ENCODE measurements at regions not wholly inside any gene's neighbourhood (a gene's known extent, or its start where the extent isn't known, plus 50 kb on each side); places are given as distances from the start of the nearest gene placed in this dataset.

DNA sequence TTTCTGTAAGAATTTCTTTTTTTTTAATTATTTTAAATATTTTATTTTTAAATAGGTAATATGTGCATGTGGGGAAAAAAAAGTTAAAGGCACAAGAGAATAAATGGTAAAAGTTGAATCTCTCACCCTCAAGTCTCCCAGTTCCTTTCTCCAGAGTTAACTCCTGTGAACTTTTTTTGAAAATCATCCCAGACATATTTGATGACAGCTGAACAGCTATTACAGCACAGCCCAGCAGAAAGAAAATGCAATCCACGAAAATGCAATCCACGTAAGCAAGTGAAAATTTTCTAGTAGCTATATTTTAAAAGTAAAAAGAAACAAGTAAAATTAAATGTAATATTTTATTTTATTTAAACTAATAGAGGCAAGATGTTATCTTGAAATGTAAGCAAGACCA, 310.0 kb upstream of the RUNX1 start:
- no peak overlapping the region for H3K27ac Mint-ChIP-seq
- Histone ChIP-seq H3K9ac (ENCODE audit: insufficient read depth, low read length, poor library complexity, severe bottlenecking) (no peak overlapping the region), H4K20me1 (ENCODE audit: insufficient read depth, low read length) (no peaks in the 10 kb centered on the region), H3K4me2 (replicated peaks; ENCODE audit: extremely low read depth, low read length, poor library complexity, severe bottlenecking) (no peak overlapping the region), H3K27me3 (ENCODE audit: control insufficient read depth in 2 of 2, insufficient read depth in 2 of 2, low read length in 2 of 2) (no peaks in the 10 kb centered on the region), H3K9me3 (replicated peaks in 1 of 2; ENCODE audit: control insufficient read depth in 1 of 2, insufficient read depth in 1 of 2, low read length in 2 of 2) (no peaks in the 10 kb centered on the region), H3K27ac (ENCODE audit: low read depth in 1 of 2, low read length in 2 of 2) (no peak overlapping the region), H3K4me3 (replicated peaks in 1 of 3; ENCODE audit: low read depth in 2 of 3, low read length in 3 of 3) (no peak overlapping the region), H2AFZ (ENCODE audit: insufficient read depth, low read depth, low read length, poor library complexity, severe bottlenecking) (no peak overlapping the region), H3K36me3 (replicated peaks in 1 of 2; ENCODE audit: control insufficient read depth in 1 of 2, insufficient read depth in 2 of 2, low read length in 2 of 2) (no peaks in the 10 kb centered on the region), H3K4me1 (ENCODE audit: control insufficient read depth in 1 of 2, insufficient read depth in 2 of 2, low read length in 2 of 2) (no peaks in the 10 kb centered on the region), H3K79me2 (ENCODE audit: insufficient read depth, low read length) (no peaks in the 10 kb centered on the region)
- TF ChIP-seq, protein P1, sequence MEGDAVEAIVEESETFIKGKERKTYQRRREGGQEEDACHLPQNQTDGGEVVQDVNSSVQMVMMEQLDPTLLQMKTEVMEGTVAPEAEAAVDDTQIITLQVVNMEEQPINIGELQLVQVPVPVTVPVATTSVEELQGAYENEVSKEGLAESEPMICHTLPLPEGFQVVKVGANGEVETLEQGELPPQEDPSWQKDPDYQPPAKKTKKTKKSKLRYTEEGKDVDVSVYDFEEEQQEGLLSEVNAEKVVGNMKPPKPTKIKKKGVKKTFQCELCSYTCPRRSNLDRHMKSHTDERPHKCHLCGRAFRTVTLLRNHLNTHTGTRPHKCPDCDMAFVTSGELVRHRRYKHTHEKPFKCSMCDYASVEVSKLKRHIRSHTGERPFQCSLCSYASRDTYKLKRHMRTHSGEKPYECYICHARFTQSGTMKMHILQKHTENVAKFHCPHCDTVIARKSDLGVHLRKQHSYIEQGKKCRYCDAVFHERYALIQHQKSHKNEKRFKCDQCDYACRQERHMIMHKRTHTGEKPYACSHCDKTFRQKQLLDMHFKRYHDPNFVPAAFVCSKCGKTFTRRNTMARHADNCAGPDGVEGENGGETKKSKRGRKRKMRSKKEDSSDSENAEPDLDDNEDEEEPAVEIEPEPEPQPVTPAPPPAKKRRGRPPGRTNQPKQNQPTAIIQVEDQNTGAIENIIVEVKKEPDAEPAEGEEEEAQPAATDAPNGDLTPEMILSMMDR (IDR thresholded peaks at IDR 0.05) = no peak
- no CpG with 5 or more reads among the region's 2 CpGs for WGBS (ENCODE audit: insufficient coverage)
- no peak for DNase-seq
- no peaks in the 10 kb centered on the region for H3K4me1 Mint-ChIP-seq
- H3K4me3 Mint-ChIP-seq = no peak overlapping the region
- H3K9me3 Mint-ChIP-seq = peaks cover 0 to 9% (median 4%) of the 10 kb centered on the region in 7 donors
- peaks cover under 1 to 3% (median 1%) of the 10 kb centered on the region in 3 donors for H3K27me3 Mint-ChIP-seq (ENCODE audit: low read depth in 3 of 3)
- no peaks in the 10 kb centered on the region for H3K36me3 Mint-ChIP-seq
- intact Hi-C loops (cut with micrococcal nuclease) = no loop called here

DNA sequence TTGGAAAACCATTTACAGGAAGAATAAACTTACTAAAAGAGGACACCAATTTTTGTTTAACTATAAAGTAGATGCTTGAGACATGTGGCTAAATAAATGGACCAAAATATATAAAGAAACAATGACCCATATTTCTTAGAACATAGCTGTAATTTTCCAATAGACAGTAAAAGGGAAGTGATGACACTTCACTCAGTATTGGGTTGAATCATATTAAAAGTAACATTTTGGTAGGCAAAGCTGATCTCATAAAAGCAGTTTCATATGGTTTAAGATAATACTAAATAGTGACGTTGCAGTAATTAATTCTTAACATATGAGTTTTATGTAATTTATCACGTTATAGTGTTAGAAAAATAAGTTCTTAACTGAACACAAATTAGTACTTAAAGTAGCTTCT, 308.9 kb upstream of the RUNX1 start:
- peaks cover 1 to 3% (median 2%) of the 10 kb centered on the region in 3 donors for H3K27me3 Mint-ChIP-seq (ENCODE audit: low read depth in 3 of 3)
- H3K36me3 Mint-ChIP-seq = no peaks in the 10 kb centered on the region
- no peak for DNase-seq
- no peaks in the 10 kb centered on the region for H4K20me1 ChIP-seq (ENCODE audit: insufficient read depth, low read length)
- no peaks in the 10 kb centered on the region for H3K4me1 Mint-ChIP-seq
- no peaks in the 10 kb centered on the region for H3K79me2 ChIP-seq (ENCODE audit: insufficient read depth, low read length)
- H2AFZ ChIP-seq (ENCODE audit: insufficient read depth, low read depth, low read length, poor library complexity, severe bottlenecking) = no peak overlapping the region
- TF ChIP-seq, protein P1 (IDR thresholded peaks at IDR 0.05) = no peak
- no peak overlapping the region for H3K27ac Mint-ChIP-seq
- peaks cover 0 to 5% (median 3%) of the 10 kb centered on the region in 7 donors for H3K9me3 Mint-ChIP-seq
- no CpG with 5 or more reads among the region's 2 CpGs for WGBS (ENCODE audit: insufficient coverage)
- H3K4me2 ChIP-seq (replicated peaks; ENCODE audit: extremely low read depth, low read length, poor library complexity, severe bottlenecking) = no peak overlapping the region
- H3K4me3 Mint-ChIP-seq = no peak overlapping the region
- H3K4me3 ChIP-seq (replicated peaks in 1 of 3; ENCODE audit: low read depth in 2 of 3, low read length in 3 of 3) = no peak overlapping the region
- no peak overlapping the region for H3K27ac ChIP-seq (ENCODE audit: low read depth in 1 of 2, low read length in 2 of 2)
- H3K4me1 ChIP-seq (ENCODE audit: control insufficient read depth in 1 of 2, insufficient read depth in 2 of 2, low read length in 2 of 2) = no peaks in the 10 kb centered on the region
- intact Hi-C loops (cut with micrococcal nuclease) = no loop called here
- no peak overlapping the region for H3K9ac ChIP-seq (ENCODE audit: insufficient read depth, low read length, poor library complexity, severe bottlenecking)
- H3K9me3 ChIP-seq (replicated peaks in 1 of 2; ENCODE audit: control insufficient read depth in 1 of 2, insufficient read depth in 1 of 2, low read length in 2 of 2) = no peaks in the 10 kb centered on the region
- H3K36me3 ChIP-seq (replicated peaks in 1 of 2; ENCODE audit: control insufficient read depth in 1 of 2, insufficient read depth in 2 of 2, low read length in 2 of 2) = no peaks in the 10 kb centered on the region
- no peaks in the 10 kb centered on the region for H3K27me3 ChIP-seq (ENCODE audit: control insufficient read depth in 2 of 2, insufficient read depth in 2 of 2, low read length in 2 of 2)

All from CD14-positive monocyte (primary cell).